H1 (cell line): ENCODE measurements at regions not wholly inside any gene's neighbourhood (a gene's known extent, or its start where the extent isn't known, plus 50 kb on each side); places are given as distances from the start of the nearest gene placed in this dataset.

Source experiments
- CTCF ChIA-PET: fragments of 300-600 bp; sonication (Branson Sonifier 250); formaldehyde crosslinking; loops from one replicate; lab custom pipeline; 2021; ENCODE audit not compliant: partially characterized antibody; lab: Charles Lee
- POLR2A ChIA-PET: fragments of 300-600 bp; sonication (Branson Sonifier 250); formaldehyde crosslinking; loops from one replicate; lab custom pipeline; 2021; ENCODE audit warnings: inconsistent platforms; ENCODE audit not compliant: partially characterized antibody; lab: Charles Lee
- DNase-seq, 2 experiments: peaks; one replicate each; pipeline versions ENCODE4 v3.0.0 to v3.0.0-alpha.2; 2010 to 2022; ENCODE audit warnings: low spot score in 2 of 2, low read depth in 1 of 2, mixed read lengths in 1 of 2
- FAIRE-seq: peaks from 2 replicates; lab custom pipeline; 2011; peaks lifted over from hg19 to GRCh38; lab: Jason Lieb, UNC
- H2AFZ ChIP-seq: 2 replicates; pipeline ENCODE4 v1.8.1; 2012; ENCODE audit warnings: low read length, inconsistent platforms
- H2AK5ac ChIP-seq: 2 replicates; pipeline ENCODE4 v1.6.1; 2013; ENCODE audit warnings: low read depth, low read length
- H2BK120ac ChIP-seq: replicated peaks from 2 replicates; pipeline ENCODE3; 2013; ENCODE audit warnings: low read depth, low read length, inconsistent platforms
- H2BK12ac ChIP-seq: 2 replicates; pipeline ENCODE4 v1.6.1; 2013; ENCODE audit warnings: low read depth, low read length
- H2BK15ac ChIP-seq: 2 replicates; pipeline ENCODE4 v1.6.1; 2013; ENCODE audit warnings: low read length
- H2BK20ac ChIP-seq: 2 replicates; pipeline ENCODE4 v1.6.1; 2013; ENCODE audit warnings: low read length
- H2BK5ac ChIP-seq: 2 replicates; pipeline ENCODE4 v1.6.1; 2013; ENCODE audit warnings: low read depth, low read length
- H3K14ac ChIP-seq: 2 replicates; pipeline ENCODE4 v1.6.1; 2013; ENCODE audit warnings: inconsistent platforms; ENCODE audit not compliant: insufficient read length
- H3K18ac ChIP-seq: 2 replicates; pipeline ENCODE4 v1.6.1; 2013; ENCODE audit warnings: low read length; ENCODE audit errors: extremely low read depth
- H3K23ac ChIP-seq: 2 replicates; pipeline ENCODE4 v1.6.1; 2013; ENCODE audit warnings: inconsistent platforms; ENCODE audit not compliant: insufficient read length
- H3K23me2 ChIP-seq: 2 replicates; pipeline ENCODE4 v1.6.1; 2013; ENCODE audit warnings: low read depth, low read length
- H3K27ac ChIP-seq: 2 replicates; pipeline ENCODE4 v1.6.1; 2011; ENCODE audit warnings: low read depth, low read length, inconsistent platforms
- H3K27me3 ChIP-seq, 4 experiments: replicated peaks in 1 of 4; 1 replicate in 1 of 4; 2 replicates in 3 of 4; pipeline versions ENCODE4 v1.6.1 to v1.8.1; 2011 to 2013; ENCODE audit warnings: low read length in 3 of 4, mild to moderate bottlenecking in 3 of 4, inconsistent platforms in 2 of 4, mixed read lengths in 2 of 4, moderate library complexity in 1 of 4; ENCODE audit not compliant: control insufficient read depth in 3 of 4, insufficient read depth in 3 of 4; ENCODE audit errors: extremely low read depth in 1 of 4
- H3K36me3 ChIP-seq, 4 experiments: 2 replicates each; pipeline versions ENCODE4 v1.6.1 to v1.8.1; 2011 to 2013; ENCODE audit warnings: mild to moderate bottlenecking in 4 of 4, low read length in 3 of 4, moderate library complexity in 2 of 4, control low read depth in 1 of 4, inconsistent platforms in 1 of 4; ENCODE audit not compliant: insufficient read depth in 4 of 4, control insufficient read depth in 2 of 4
- H3K4ac ChIP-seq: replicated peaks from 2 replicates; pipeline ENCODE3; 2013; ENCODE audit warnings: low read length, low read depth, mixed read lengths, inconsistent platforms; ENCODE audit not compliant: insufficient read length
- H3K4me1 ChIP-seq, 4 experiments: replicated peaks in 1 of 4; 1 replicate in 1 of 4; 2 replicates in 3 of 4; pipeline versions ENCODE4 v1.6.1 to v1.8.1; 2011 to 2013; ENCODE audit warnings: low read length in 3 of 4, inconsistent platforms in 2 of 4, mixed read lengths in 1 of 4; ENCODE audit not compliant: insufficient read depth in 4 of 4, control insufficient read depth in 3 of 4
- H3K4me2 ChIP-seq, 2 experiments: 2 replicates each; pipeline versions ENCODE4 v1.6.1 to v1.8.1; 2011 to 2013; ENCODE audit warnings: low read depth in 2 of 2, low read length in 2 of 2, control low read depth in 1 of 2, inconsistent platforms in 1 of 2, mild to moderate bottlenecking in 1 of 2; ENCODE audit not compliant: insufficient read depth in 1 of 2
- H3K4me3 ChIP-seq, 4 experiments: fragments of 200-600, 300-600 bp in 1 of 4; sonication (generic), shearing (Covaris generic), sonication (Bioruptor Twin) in 1 of 4; 2 replicates each; pipeline versions ENCODE4 v1.5.1 to v1.8.1; 2011 to 2016; ENCODE audit warnings: low read length in 4 of 4, low read depth in 3 of 4, control low read depth in 2 of 4, inconsistent platforms in 2 of 4, mild to moderate bottlenecking in 2 of 4, mixed read lengths in 1 of 4, moderate library complexity in 1 of 4; ENCODE audit not compliant: insufficient read depth in 2 of 4; ENCODE audit errors: extremely low read depth in 1 of 4
- H3K56ac ChIP-seq: replicated peaks from 2 replicates; pipeline ENCODE3; 2013; ENCODE audit warnings: low read depth, mild to moderate bottlenecking, mixed read lengths, low read length, inconsistent platforms; ENCODE audit not compliant: insufficient read length
- H3K79me1 ChIP-seq: 2 replicates; pipeline ENCODE4 v1.6.1; 2013; ENCODE audit warnings: low read depth, low read length, control low read depth
- H3K79me2 ChIP-seq, 2 experiments: 2 replicates each; pipeline versions ENCODE4 v1.6.1 to v1.8.1; 2012 to 2013; ENCODE audit warnings: low read length in 2 of 2, mild to moderate bottlenecking in 2 of 2, inconsistent platforms in 1 of 2; ENCODE audit not compliant: insufficient read depth in 2 of 2, control insufficient read depth in 1 of 2
- H3K9ac ChIP-seq, 4 experiments: replicated peaks in 1 of 4; 1 replicate in 1 of 4; 2 replicates in 3 of 4; pipeline versions ENCODE4 v1.6.1 to v1.8.1; 2011 to 2013; ENCODE audit warnings: low read depth in 3 of 4, low read length in 3 of 4, control low read depth in 2 of 4, mild to moderate bottlenecking in 2 of 4, moderate library complexity in 2 of 4, inconsistent platforms in 1 of 4; ENCODE audit errors: extremely low read depth in 1 of 4
- H3K9me3 ChIP-seq, 2 experiments: 2 replicates each; pipeline versions ENCODE4 v1.6.1 to v1.8.1; 2012 to 2013; ENCODE audit warnings: mild to moderate bottlenecking in 2 of 2, moderate library complexity in 2 of 2, control low read depth in 1 of 2, inconsistent platforms in 1 of 2, low read depth in 1 of 2, low read length in 1 of 2, mixed read lengths in 1 of 2; ENCODE audit not compliant: insufficient read depth in 2 of 2
- H4K20me1 ChIP-seq, 2 experiments: replicated peaks in 1 of 2; 2 replicates each; pipeline versions ENCODE3 to v1.8.1; 2011 to 2013; ENCODE audit warnings: inconsistent platforms in 2 of 2, low read length in 2 of 2, mild to moderate bottlenecking in 1 of 2; ENCODE audit not compliant: insufficient read depth in 2 of 2, control insufficient read depth in 1 of 2
- H4K5ac ChIP-seq: 2 replicates; pipeline ENCODE4 v1.6.1; 2013; ENCODE audit warnings: low read length, low read depth, mixed read lengths, inconsistent platforms; ENCODE audit not compliant: insufficient read length
- H4K8ac ChIP-seq: 2 replicates; pipeline ENCODE4 v1.8.0; 2013; ENCODE audit warnings: mild to moderate bottlenecking, moderate library complexity, low read length, inconsistent platforms; ENCODE audit not compliant: insufficient read depth; ENCODE audit errors: extremely low read depth
- H4K91ac ChIP-seq: replicated peaks from 2 replicates; pipeline ENCODE3; 2013; ENCODE audit warnings: low read length, mixed read lengths, inconsistent platforms; ENCODE audit not compliant: insufficient read length
- ASH2L ChIP-seq: fragments of 200-600, 300-600 bp; sonication (generic); IDR thresholded peaks from one replicate; pipeline ENCODE4 v1.7.1; 2017; ENCODE audit warnings: low read length
- BACH1 ChIP-seq: IDR thresholded peaks from 2 replicates; pipeline ENCODE4 v1.6.1; 2012; ENCODE audit warnings: low read length, improper control_type of control experiment
- CBX8 ChIP-seq: fragments of 300-800, 300-1000 bp; sonication (generic); IDR thresholded peaks from 2 replicates; pipeline ENCODE4 v1.7.1; 2016; ENCODE audit warnings: low read depth, low read length, borderline replicate concordance
- GABPA ChIP-seq: IDR thresholded peaks from 2 replicates; pipeline ENCODE4 v1.6.1; 2011; ENCODE audit warnings: mild to moderate bottlenecking, low read length, moderate library complexity, borderline replicate concordance; ENCODE audit not compliant: insufficient read depth
- JUND ChIP-seq: IDR thresholded peaks from 2 replicates; pipeline ENCODE4 v1.6.1; 2011; ENCODE audit warnings: mild to moderate bottlenecking, improper control_type of control experiment, low read length
- KDM1A ChIP-seq: fragments of 200-600, 300-600 bp; sonication (generic); IDR thresholded peaks from 2 replicates; pipeline ENCODE4 v1.7.1; 2016; ENCODE audit warnings: mild to moderate bottlenecking, low read length, borderline replicate concordance
- KDM5A ChIP-seq: fragments of 200-600 bp; IDR thresholded peaks from 2 replicates; pipeline ENCODE4 v1.7.1; 2012; ENCODE audit warnings: mild to moderate bottlenecking, low read length, inconsistent platforms, mixed read lengths
- RAD21 ChIP-seq, 2 experiments: IDR thresholded peaks in 1 of 2; conservative IDR thresholded peaks in 1 of 2; 2 replicates each; pipeline ENCODE4 v1.6.1; 2011; ENCODE audit warnings: low read depth in 2 of 2, low read length in 2 of 2, improper control_type of control experiment in 1 of 2, inconsistent platforms in 1 of 2, mild to moderate bottlenecking in 1 of 2, moderate library complexity in 1 of 2
- RXRA ChIP-seq: IDR thresholded peaks from 2 replicates; pipeline ENCODE4 v1.6.1; 2011; ENCODE audit warnings: low read depth, mild to moderate bottlenecking, low read length, moderate library complexity; ENCODE audit not compliant: insufficient read depth
- SP4 ChIP-seq: IDR thresholded peaks from 2 replicates; pipeline ENCODE4 v1.6.1; 2012; ENCODE audit warnings: low read length, inconsistent platforms
- YY1 ChIP-seq: IDR thresholded peaks from 2 replicates; pipeline ENCODE4 v1.6.1; 2011; ENCODE audit warnings: low read depth, mild to moderate bottlenecking, low read length
- WGBS, 2 experiments: shearing (Covaris generic) in 1 of 2; methylation state at CpG; one replicate each; pipeline versions ENCODE4 v1.1.6 to v1.1.7; 2013 to 2015; ENCODE audit warnings: low lambda C conversion rate in 2 of 2, mixed read lengths in 2 of 2, inconsistent platforms in 1 of 2, low coverage in 1 of 2, missing lambda C conversion rate in 1 of 2; ENCODE audit not compliant: insufficient replicate concordance in 2 of 2, insufficient coverage in 1 of 2, insufficient read length in 1 of 2; ENCODE audit errors: extremely low coverage in 1 of 2, missing lambda C conversion rate in 1 of 2; 5-methylcytosine and 5-hydroxymethylcytosine counted together
- TF ChIP-seq, protein P1 (sequence below), 3 experiments: IDR thresholded peaks; 1 replicate in 2 of 3; 2 replicates in 1 of 3; pipeline versions ENCODE4 v1.5.1 to v1.6.1; 2011; ENCODE audit warnings: low read length in 3 of 3, mild to moderate bottlenecking in 3 of 3, inconsistent platforms in 2 of 3, low read depth in 1 of 3, moderate library complexity in 1 of 3; ENCODE audit not compliant: insufficient read depth in 1 of 3; ENCODE audit errors: control extremely low read depth in 1 of 3

DNA sequence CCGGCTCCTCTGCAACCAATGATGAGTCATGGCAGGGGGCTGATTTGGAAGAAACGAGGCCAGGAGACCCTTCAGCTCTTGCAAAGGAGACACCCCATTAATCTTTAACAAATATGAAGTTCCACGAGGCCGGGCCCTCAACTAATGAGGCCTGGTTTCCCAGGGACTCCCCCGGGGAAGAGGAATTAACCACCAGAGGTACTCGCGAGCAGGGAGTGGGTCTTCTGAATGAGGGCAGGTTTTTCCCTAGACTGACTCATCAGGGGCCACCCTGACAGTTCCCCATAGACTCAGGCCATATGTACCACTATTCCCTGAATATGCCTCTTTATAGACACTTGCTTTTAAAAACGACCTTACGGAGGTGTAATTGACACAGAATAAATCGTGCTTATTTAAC, 150.7 kb upstream of the LHX5 start:
- Histone ChIP-seq H2AK5ac (no peak overlapping the region), H2BK5ac (no peak overlapping the region), H3K56ac (no peak overlapping the region), H2BK20ac (no peak overlapping the region), H2BK15ac (no peak overlapping the region), H3K79me2 (no peaks in the 10 kb centered on the region), H3K18ac (no peak overlapping the region), H3K14ac (no peak overlapping the region), H3K36me3 (no peaks in the 10 kb centered on the region; a peak in 1 of 8 replicates), H3K9me3 (peaks cover 7% of the 10 kb centered on the region in 2 experiments; a peak in 3 of 4 replicates), H3K27ac (no peak overlapping the region), H4K91ac (no peak overlapping the region), H3K23ac (no peak overlapping the region), H3K4me1 (no peaks in the 10 kb centered on the region; a peak in 1 of 7 replicates), H4K8ac (no peak overlapping the region), H3K4ac (no peak overlapping the region), H4K5ac (no peak overlapping the region), H2AFZ (no peak overlapping the region), H3K4me3 (no peak overlapping the region), H2BK12ac (no peak overlapping the region), H3K27me3 (no peaks in the 10 kb centered on the region; a peak in 1 of 7 replicates), H3K4me2 (no peak overlapping the region), H3K79me1 (no peaks in the 10 kb centered on the region), H3K9ac (no peak overlapping the region), H2BK120ac (no peak overlapping the region), H3K23me2 (peaks cover 2% of the 10 kb centered on the region; the same call in 1 of the 2 replicates), H4K20me1 (no peaks in the 10 kb centered on the region)
- no peak for FAIRE-seq
- ChIA-PET POLR2A (interaction anchor here (0.7 to 1.4 kb wide), 2 partner anchors 10 to 16 kb away, joined by 3 to 4 read pairs; no protein-coding TSS in a partner anchor), CTCF (interaction anchor here (1.1 to 1.4 kb wide), 4 partner anchors 9 to 333 kb away, joined by 3 to 4 read pairs (median 3); no protein-coding TSS in a partner anchor)
- DNase-seq: no peak
- 78% methylated on average over 10 of the region's 10 CpGs; no CpG with 5 or more reads in 1 of the 2 experiments for WGBS, 2 experiments
- no peak for TF ChIP-seq KDM5A
- TF ChIP-seq BACH1: no peak
- TF ChIP-seq KDM1A: no peak
- no peak for TF ChIP-seq RAD21 (IDR thresholded peaks at IDR 0.05 in 1 of 2, conservative IDR thresholded peaks at IDR 0.05 in 1 of 2; ENCODE audit: low read depth in 2 of 2, low read length in 2 of 2)
- TF ChIP-seq YY1: no peak
- no peak for TF ChIP-seq GABPA
- no peak for TF ChIP-seq CBX8
- TF ChIP-seq JUND: no peak
- no peak for TF ChIP-seq ASH2L
- TF ChIP-seq SP4: no peak
- TF ChIP-seq RXRA: no peak
- TF ChIP-seq, protein P1, sequence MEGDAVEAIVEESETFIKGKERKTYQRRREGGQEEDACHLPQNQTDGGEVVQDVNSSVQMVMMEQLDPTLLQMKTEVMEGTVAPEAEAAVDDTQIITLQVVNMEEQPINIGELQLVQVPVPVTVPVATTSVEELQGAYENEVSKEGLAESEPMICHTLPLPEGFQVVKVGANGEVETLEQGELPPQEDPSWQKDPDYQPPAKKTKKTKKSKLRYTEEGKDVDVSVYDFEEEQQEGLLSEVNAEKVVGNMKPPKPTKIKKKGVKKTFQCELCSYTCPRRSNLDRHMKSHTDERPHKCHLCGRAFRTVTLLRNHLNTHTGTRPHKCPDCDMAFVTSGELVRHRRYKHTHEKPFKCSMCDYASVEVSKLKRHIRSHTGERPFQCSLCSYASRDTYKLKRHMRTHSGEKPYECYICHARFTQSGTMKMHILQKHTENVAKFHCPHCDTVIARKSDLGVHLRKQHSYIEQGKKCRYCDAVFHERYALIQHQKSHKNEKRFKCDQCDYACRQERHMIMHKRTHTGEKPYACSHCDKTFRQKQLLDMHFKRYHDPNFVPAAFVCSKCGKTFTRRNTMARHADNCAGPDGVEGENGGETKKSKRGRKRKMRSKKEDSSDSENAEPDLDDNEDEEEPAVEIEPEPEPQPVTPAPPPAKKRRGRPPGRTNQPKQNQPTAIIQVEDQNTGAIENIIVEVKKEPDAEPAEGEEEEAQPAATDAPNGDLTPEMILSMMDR (IDR thresholded peaks at IDR 0.05; ENCODE audit: control extremely low read depth in 1 of 3, insufficient read depth in 1 of 3, low read depth in 1 of 3, low read length in 3 of 3): no peak
